ENCODE measurements at regions not wholly inside any gene's neighbourhood (a gene's known extent, or its start where the extent isn't known, plus 50 kb on each side); places are given as distances from the start of the nearest gene placed in this dataset.

- TF ChIP-seq CTCF (IDR thresholded peaks at IDR 0.05) (no peak), POLR2A (IDR thresholded peaks at IDR 0.05) (no peak)
Observed at GRCh38 chr2:67186326-67186725, 210.8 kb upstream of the ETAA1 start.

Data from esophagus squamous epithelium (tissue), 4 donors.